ENCODE measurements at regions not wholly inside any gene's neighbourhood (a gene's known extent, or its start where the extent isn't known, plus 50 kb on each side); places are given as distances from the start of the nearest gene placed in this dataset.
"Not testable (repeated sequence)": the region's sequence is repeated elsewhere in the genome, so short reads cannot be mapped to it uniquely, and the experiment has no call there.

GRCh38 chr19:28333909-28334308 lies 879.0 kb downstream of the UQCRFS1 start:
- DNase-seq: no peak

GRCh38 chr19:28332886-28333285 lies 880.1 kb downstream of the UQCRFS1 start:
- no peak for DNase-seq

GRCh38 chr19:28332351-28332750 lies 880.6 kb downstream of the UQCRFS1 start:
- no peak for DNase-seq

GRCh38 chr19:28331596-28331995 lies 881.4 kb downstream of the UQCRFS1 start:
- no peak for DNase-seq

- no peak for DNase-seq
Measured at GRCh38 chr19:28330831-28331230, 882.1 kb downstream of the UQCRFS1 start.

- DNase-seq: no peak
Measured at GRCh38 chr19:28329429-28329828, 883.5 kb downstream of the UQCRFS1 start.

- no peak for DNase-seq
Measured at GRCh38 chr19:28327905-28328304, 885.0 kb downstream of the UQCRFS1 start.

GRCh38 chr19:28326746-28327145 lies 886.2 kb downstream of the UQCRFS1 start:
- no peak for DNase-seq

GRCh38 chr19:28324275-28325060 lies 888.5 kb downstream of the UQCRFS1 start:
- DNase-seq: no peak

GRCh38 chr19:28322945-28323344 lies 890.0 kb downstream of the UQCRFS1 start:
- DNase-seq: no peak

- DNase-seq: no peak
Measured at GRCh38 chr19:28322491-28322890, 890.5 kb downstream of the UQCRFS1 start.

- DNase-seq: no peak
Measured at GRCh38 chr19:28319918-28320317, 893.0 kb downstream of the UQCRFS1 start.

- DNase-seq: no peak
Measured at GRCh38 chr19:28319227-28319626, 893.7 kb downstream of the UQCRFS1 start.

GRCh38 chr19:28318469-28319179 lies 894.3 kb downstream of the UQCRFS1 start:
- DNase-seq: no peak

- no peak for DNase-seq
Measured at GRCh38 chr19:28316464-28316863, 896.5 kb downstream of the UQCRFS1 start.

- DNase-seq: no peak
Measured at GRCh38 chr19:28314756-28315155, 898.2 kb downstream of the UQCRFS1 start.

- DNase-seq: no peak
Measured at GRCh38 chr19:28314287-28314686, 898.7 kb downstream of the UQCRFS1 start.

GRCh38 chr19:28313633-28314032 lies 899.3 kb downstream of the UQCRFS1 start:
- DNase-seq: no peak

GRCh38 chr19:28312269-28312668 lies 900.7 kb downstream of the UQCRFS1 start:
- no peak for DNase-seq

- not testable (repeated sequence) for DNase-seq
Measured at GRCh38 chr19:28310829-28311228, 902.1 kb downstream of the UQCRFS1 start.

GRCh38 chr19:28309070-28309469 lies 903.9 kb downstream of the UQCRFS1 start:
- no peak for DNase-seq

- DNase-seq: no peak
Measured at GRCh38 chr19:28307963-28308362, 905.0 kb downstream of the UQCRFS1 start.

GRCh38 chr19:28307487-28307886 lies 905.5 kb downstream of the UQCRFS1 start:
- no peak for DNase-seq

GRCh38 chr19:28305513-28305912 lies 907.4 kb downstream of the UQCRFS1 start:
- no peak for DNase-seq

Data from SHP77 (cell line).